H7 (cell line): ENCODE measurements at regions not wholly inside any gene's neighbourhood (a gene's known extent, or its start where the extent isn't known, plus 50 kb on each side); places are given as distances from the start of the nearest gene placed in this dataset.

Experiments
- DNase-seq: peaks from one replicate; pipeline ENCODE4 v3.0.0; 2012
- H3K27me3 ChIP-seq: 2 replicates; pipeline ENCODE4 v1.6.0; 2011; ENCODE audit warnings: mild to moderate bottlenecking, low read length; ENCODE audit not compliant: control insufficient read depth, insufficient read depth
- H3K36me3 ChIP-seq: replicated peaks from 2 replicates; pipeline ENCODE4 v1.5.1; 2011; ENCODE audit warnings: low read length; ENCODE audit not compliant: control insufficient read depth, insufficient read depth
- H3K4me3 ChIP-seq: 2 replicates; pipeline ENCODE4 v1.5.1; 2011; ENCODE audit warnings: low read depth, mild to moderate bottlenecking, control low read depth, low read length, moderate library complexity; ENCODE audit not compliant: insufficient read depth

DNA sequence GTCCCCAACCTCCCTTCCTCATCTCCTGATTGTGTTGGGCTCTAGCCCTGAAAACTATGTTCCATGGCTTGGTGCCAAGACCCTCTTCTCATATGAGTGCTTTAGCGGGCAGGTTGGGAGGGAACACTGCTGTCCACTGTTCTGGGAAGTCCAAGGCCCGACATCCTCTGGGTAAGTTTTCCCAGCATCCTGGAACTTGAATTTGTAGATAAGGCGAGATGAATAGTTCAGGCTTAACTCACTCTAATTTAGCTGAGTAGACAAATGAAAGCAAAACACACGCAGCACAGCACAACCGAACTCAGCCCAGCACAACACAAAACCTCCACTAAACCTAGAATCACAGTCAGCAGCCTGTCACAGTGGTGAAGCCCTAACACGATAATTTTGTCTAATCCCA, 95.3 kb upstream of the SLC28A3 start:
- Histone ChIP-seq H3K27me3 (no peaks in the 10 kb centered on the region), H3K4me3 (no peak overlapping the region), H3K36me3 (no peaks in the 10 kb centered on the region)
- no peak for DNase-seq

DNA sequence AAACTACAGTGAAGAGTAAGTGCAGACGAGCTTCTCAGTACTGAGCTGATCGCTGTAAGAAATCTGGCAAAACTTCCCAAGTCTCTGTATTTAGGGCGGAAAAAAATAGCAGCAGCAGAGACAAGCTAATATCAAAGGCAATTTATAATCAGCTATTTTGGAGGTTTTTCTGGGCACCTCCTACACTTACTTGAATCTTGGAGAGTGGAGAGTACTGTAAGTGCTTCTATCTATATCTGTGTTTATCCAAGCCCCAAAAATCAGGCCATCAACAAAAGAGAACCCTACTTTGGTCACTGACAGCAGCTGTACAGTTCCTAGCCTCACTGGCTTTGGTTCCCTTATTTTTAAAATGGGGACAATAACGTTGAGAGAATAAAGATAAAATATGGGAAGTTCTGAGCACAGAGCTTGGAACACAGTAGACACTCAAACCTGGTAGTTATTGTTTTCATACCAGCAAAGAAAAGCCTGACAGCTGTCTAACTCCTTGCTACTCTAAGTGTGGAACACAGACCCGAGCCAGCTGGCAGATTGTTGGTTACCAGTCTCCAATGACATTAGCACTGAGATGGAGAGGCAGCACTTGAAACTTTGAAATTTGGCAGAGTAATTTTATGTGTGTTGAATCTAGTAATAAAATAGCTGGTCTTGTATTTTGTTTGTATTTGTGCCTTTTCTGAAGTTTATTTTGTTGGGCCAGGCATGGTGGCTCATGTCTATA, 96.0 kb upstream of the SLC28A3 start:
- Histone ChIP-seq H3K4me3 (no peak overlapping the region), H3K36me3 (no peaks in the 10 kb centered on the region), H3K27me3 (no peaks in the 10 kb centered on the region)
- DNase-seq, result no peak

DNA sequence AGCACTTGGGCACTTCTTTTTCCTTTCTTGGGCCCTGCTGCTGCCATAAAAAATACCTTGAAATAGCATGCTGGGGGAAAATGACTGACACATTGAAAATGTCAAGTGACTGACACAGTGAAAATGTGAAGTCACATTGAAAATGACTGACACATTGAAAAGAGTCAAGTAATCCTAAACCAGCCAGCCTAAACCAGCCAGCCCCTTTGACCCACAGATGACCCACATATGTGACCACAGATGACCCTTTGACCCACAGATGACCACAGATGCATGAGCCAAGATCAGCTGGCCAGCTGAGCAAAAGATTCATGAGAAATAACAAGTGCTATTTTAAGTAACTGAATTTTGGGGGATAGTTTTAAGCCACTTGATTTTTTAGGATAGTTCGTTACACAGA, 97.8 kb upstream of the SLC28A3 start:
- Histone ChIP-seq H3K36me3 (no peaks in the 10 kb centered on the region), H3K27me3 (no peaks in the 10 kb centered on the region), H3K4me3 (no peak overlapping the region)
- no peak for DNase-seq

DNA sequence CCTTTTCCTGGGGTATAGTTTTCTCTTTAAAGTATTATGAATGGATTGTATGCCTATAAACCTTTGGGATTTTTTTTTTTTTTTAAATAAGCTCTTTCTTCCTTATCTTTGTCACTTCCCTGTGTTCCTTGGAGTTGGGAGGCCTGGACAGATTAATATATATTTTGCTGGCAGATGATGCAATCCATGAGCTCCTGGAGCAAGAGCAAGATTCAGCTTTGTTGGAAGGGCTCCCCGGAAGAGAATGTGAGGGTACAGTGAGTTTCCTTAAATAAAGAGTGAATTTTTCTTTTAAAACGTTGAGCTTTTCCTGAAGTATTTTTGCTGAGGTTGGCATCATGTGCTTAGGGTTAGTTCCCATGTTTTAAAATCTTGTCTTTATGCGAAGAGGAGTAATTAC, 98.7 kb upstream of the SLC28A3 start:
- no peaks in the 10 kb centered on the region for H3K27me3 ChIP-seq
- no peaks in the 10 kb centered on the region for H3K36me3 ChIP-seq
- no peak for DNase-seq
- H3K4me3 ChIP-seq, result no peak overlapping the region

DNA sequence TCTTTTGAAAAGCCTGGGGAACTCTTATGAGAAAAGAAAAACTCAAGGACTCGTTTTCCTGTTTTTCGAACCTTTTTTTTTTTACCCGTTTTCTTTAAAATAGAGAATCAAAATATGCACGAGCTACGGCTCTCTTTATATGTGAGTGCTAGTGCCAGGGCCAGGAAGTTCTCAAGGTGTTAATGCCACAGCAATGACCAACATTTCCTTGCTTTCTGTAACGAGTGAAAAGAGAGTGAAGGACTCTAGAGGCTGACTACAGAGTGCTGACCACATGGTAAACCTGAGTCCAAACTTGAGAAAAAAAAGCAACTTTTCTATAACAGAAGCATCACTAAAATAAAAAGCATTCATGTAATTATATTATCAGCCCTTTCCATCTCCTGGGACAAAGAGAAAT, 102.2 kb upstream of the SLC28A3 start:
- Histone ChIP-seq H3K27me3 (no peaks in the 10 kb centered on the region), H3K36me3 (no peaks in the 10 kb centered on the region), H3K4me3 (no peak overlapping the region)
- DNase-seq, result no peak

DNA sequence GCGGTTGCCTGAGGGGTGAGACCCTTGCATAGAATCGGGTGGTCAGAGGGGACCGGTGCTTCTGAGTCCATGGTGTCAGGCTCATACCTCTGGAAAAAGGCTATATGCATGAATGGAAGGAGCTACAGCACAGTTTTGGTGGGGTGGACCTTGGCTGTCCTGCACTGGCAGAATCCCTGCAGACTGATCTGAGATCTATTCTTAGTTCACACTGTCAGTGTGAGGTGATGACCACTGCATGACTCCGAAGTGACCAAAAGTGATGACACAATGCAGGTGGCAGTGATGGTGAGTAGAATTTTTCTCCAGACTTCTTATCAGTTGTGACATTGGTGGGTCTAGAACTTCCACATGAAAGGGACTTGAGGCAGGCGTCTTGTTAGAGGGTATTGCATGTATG, 105.2 kb upstream of the SLC28A3 start:
- H3K36me3 ChIP-seq, result no peaks in the 10 kb centered on the region
- H3K4me3 ChIP-seq, result no peak overlapping the region
- no peak for DNase-seq
- H3K27me3 ChIP-seq, result no peaks in the 10 kb centered on the region

DNA sequence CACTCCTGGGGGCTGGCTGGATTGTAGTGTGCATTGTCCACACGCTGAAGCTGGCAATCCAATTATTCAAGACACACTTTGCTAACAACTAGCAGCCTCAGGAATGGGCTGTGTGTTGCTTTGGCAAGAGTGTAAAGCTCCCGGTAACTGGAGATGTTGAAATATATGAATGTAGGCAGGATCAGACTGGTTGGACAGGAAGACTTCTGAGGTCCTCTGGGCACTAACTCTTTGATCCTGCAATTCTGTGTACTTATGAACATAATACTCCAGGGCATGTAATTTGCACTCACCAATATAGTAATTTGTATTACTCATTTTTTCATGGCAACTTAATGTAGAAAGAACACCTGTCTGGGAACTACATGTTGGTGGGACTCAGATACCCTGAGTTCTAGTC, 106.7 kb upstream of the SLC28A3 start:
- no peaks in the 10 kb centered on the region for H3K36me3 ChIP-seq
- no peak for DNase-seq

DNA sequence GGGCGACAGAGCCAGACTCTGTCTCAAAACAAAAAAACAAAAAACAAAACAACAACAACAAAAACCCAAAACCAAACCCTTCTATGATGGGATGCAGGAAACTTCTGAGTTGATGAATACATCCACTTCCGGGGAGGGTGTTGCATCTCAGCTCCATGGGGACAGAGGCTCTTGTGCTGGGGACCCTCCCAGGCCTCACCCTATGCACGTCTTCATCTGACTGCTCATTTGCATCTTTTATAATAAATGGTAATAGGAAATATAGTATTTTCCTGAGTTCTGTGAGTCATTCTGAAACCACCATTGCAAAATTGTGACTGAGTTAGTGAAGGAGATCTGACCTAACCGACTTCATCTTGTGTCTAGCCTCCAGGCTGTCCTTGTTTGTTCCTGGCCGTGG, 109.5 kb upstream of the SLC28A3 start:
- Histone ChIP-seq H3K27me3 (no peaks in the 10 kb centered on the region), H3K36me3 (no peaks in the 10 kb centered on the region), H3K4me3 (no peak overlapping the region)
- no peak for DNase-seq

More for the DNA sequence above, 106.7 kb upstream of the SLC28A3 start:
- Histone ChIP-seq H3K27me3 (no peaks in the 10 kb centered on the region), H3K4me3 (no peak overlapping the region)

DNA sequence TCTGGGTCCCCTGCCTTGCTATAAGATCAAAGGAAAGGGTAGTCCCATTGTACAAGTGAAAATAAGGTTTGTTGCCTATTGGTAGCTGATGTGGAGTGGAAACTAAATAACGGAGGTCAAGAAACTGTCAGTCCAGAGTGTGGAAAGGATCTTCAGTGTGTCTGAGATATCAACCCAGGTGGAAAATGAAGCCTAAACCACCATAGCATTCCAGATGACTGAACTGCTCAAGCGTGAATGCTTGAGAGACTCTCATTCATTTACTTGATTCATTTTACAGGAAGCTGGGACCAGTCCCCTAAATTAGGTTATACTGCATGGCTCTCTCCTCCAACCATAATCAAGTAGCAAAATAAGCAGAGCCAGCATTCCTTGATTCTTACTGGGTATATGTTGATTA, 116.0 kb upstream of the SLC28A3 start:
- no peaks in the 10 kb centered on the region for H3K36me3 ChIP-seq
- DNase-seq, result no peak
- H3K4me3 ChIP-seq, result no peak overlapping the region
- no peaks in the 10 kb centered on the region for H3K27me3 ChIP-seq

DNA sequence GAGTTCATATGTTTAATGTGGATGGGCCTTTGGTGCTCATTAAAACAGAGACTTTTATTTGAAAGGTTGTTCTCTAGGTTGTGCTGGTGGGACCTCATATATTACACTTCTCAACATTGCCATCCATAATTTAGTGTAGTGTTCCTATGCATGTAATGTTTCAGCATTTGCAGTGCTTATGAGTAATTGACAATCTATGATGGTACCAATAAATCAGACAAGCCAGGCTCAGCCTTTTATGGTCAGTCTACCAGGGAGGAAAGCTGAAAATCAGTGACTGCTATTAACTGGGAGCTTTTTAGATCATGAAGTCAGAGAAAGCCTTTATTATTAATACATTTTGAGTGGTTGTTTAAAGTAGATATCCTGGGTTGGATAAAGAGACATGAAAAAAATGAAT, 120.1 kb upstream of the SLC28A3 start:
- Histone ChIP-seq H3K4me3 (no peak overlapping the region), H3K36me3 (no peaks in the 10 kb centered on the region), H3K27me3 (no peaks in the 10 kb centered on the region)
- DNase-seq, result no peak

DNA sequence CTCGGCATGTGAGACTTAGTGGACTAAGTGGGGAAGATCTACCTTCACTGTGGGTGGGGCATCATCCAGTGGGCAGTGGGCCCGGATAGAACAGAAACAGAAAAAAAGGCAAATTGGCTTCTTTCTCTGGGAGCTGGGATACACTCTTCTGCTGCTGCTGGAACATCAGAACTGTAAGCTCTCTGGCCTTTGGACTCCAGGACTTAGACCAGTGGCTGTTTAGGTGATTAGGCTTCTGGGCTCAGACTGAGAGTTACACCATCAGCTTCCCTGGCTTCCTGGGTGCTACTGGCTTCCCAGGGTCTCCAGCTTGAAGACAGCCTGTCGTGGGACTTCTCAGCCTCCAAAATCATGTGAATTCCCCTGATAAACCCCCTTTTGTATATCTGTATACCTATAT, 122.7 kb upstream of the SLC28A3 start:
- Histone ChIP-seq H3K27me3 (no peaks in the 10 kb centered on the region), H3K36me3 (no peaks in the 10 kb centered on the region), H3K4me3 (no peak overlapping the region)
- no peak for DNase-seq

DNA sequence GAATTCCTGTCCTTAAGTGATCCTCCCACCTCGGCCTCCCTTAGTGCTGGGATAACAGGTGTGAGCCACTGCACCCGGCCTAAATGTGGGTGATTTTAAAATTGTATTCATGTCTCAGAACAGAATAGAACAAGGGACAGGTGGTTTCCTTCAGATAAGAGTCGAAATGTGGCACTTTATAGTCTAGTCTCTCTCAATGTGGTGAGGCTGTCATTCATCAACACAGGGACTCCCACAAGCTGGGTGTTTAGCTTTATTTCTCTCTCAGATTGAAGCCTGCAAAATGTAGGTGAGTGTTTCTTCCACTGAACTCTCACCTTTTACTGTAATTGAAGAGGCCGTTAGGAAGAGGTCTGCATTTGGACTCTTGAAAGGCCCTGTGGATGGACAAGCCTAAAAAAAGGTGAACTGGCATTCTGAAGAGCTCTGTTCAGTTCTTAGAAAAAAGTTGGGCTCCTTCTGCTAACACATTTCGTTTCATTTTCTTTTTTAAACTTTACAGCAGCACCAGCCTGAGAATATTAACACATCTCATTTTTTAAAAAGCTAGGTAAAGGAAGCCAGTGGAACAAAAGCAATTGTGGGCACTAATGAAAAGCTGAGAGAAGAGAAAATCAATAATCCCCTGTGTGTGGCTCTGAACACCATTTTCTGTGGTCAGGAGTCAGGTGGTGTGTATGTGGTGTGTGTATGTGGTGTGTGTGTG, 126.2 kb upstream of the SLC28A3 start:
- DNase-seq, result no peak
- Histone ChIP-seq H3K36me3 (no peaks in the 10 kb centered on the region), H3K4me3 (no peak overlapping the region), H3K27me3 (no peaks in the 10 kb centered on the region)

DNA sequence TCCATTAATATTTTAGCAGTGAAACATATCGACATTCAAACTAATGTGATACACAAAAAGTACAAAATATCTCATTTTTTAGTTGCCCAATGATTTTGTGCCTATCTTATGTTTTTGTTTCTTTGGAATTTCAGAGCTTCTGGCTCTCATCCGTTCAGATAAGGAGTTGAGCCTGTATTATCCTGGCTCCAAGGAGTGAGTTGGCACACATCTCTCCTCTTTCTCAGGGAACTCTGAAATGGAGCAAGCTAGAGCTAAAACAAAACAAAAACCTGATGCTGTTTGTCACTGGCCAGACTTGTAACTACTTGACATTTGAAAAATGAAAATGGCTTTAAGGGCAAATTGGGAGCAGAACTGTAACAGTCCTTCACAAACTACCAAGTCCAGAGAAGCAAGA, 131.3 kb upstream of the SLC28A3 start:
- H3K4me3 ChIP-seq, result no peak overlapping the region
- DNase-seq, result no peak
- no peaks in the 10 kb centered on the region for H3K27me3 ChIP-seq
- H3K36me3 ChIP-seq, result no peaks in the 10 kb centered on the region

DNA sequence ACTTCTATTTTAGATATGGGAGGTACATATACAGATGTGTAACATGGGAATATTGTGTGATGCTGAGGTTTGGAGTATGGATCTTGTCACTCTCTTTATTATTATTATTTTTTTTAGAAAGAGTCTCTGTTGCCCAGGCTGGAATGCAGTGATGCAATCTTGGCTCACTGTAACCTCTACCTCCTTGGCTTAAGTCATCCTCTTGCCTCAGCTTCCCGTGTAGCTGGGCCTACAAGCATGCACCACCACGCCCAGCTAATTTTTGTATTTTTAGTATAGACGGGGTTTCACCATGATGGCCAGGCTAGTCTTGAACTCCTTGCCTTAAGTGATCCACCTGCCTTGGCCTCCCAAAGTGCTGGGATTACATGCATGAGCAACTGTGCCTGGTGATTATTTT, 138.4 kb upstream of the SLC28A3 start:
- no peak for DNase-seq
- Histone ChIP-seq H3K27me3 (no peaks in the 10 kb centered on the region), H3K36me3 (no peaks in the 10 kb centered on the region), H3K4me3 (no peak overlapping the region)

DNA sequence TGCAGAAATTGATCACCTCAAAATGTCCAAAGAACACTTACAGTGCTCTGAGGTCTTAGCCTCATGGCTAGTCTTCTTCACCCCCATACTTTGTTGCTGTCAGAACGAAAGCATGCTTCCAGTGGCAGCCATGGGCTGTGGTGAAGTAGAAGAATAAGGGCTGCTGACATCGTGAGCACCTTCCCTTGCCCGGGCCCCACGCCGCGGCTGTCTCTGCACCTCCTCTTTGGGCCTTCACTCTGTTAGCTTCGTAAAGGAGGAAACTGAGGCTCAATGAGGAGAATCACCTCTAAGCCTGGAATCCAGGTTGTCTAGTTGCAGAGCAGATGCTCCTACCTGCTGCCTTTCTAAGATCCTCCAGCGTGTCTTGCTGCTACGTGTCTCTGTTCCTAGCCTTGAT, 139.5 kb upstream of the SLC28A3 start:
- Histone ChIP-seq H3K36me3 (no peaks in the 10 kb centered on the region), H3K27me3 (no peaks in the 10 kb centered on the region)

More for the DNA sequence above, 139.5 kb upstream of the SLC28A3 start:
- H3K4me3 ChIP-seq, result no peak overlapping the region
- no peak for DNase-seq
